ENCODE measurements at regions not wholly inside any gene's neighbourhood (a gene's known extent, or its start where the extent isn't known, plus 50 kb on each side); places are given as distances from the start of the nearest gene placed in this dataset.
"Not testable (repeated sequence)": the region's sequence is repeated elsewhere in the genome, so short reads cannot be mapped to it uniquely, and the experiment has no call there.

- DNase-seq (ENCODE audit: low read depth, low spot score): no peak
Measured at GRCh38 chr3:153903430-153903829, 217.8 kb upstream of the ARHGEF26 start.

- no peak for DNase-seq (ENCODE audit: low read depth, low spot score)
Measured at GRCh38 chr3:153906366-153906765, 214.8 kb upstream of the ARHGEF26 start.

GRCh38 chr3:153910387-153910786 is 210.8 kb upstream of the ARHGEF26 start:
- no peak for DNase-seq (ENCODE audit: low read depth, low spot score)

GRCh38 chr3:153911116-153911515 is 210.1 kb upstream of the ARHGEF26 start:
- no peak for DNase-seq (ENCODE audit: low read depth, low spot score)

- DNase-seq (ENCODE audit: low read depth, low spot score): no peak
Measured at GRCh38 chr3:153919773-153920172, 201.4 kb upstream of the ARHGEF26 start.

- no peak for DNase-seq (ENCODE audit: low read depth, low spot score)
Measured at GRCh38 chr3:153921826-153922225, 199.4 kb upstream of the ARHGEF26 start.

- DNase-seq (ENCODE audit: low read depth, low spot score): no peak
Measured at GRCh38 chr3:153925841-153926514, 195.2 kb upstream of the ARHGEF26 start.

GRCh38 chr3:153927107-153927506 is 194.1 kb upstream of the ARHGEF26 start:
- peak; percentile 1 for DNase-seq (ENCODE audit: low read depth, low spot score)

- DNase-seq (ENCODE audit: low read depth, low spot score): no peak
Measured at GRCh38 chr3:153928851-153929250, 192.3 kb upstream of the ARHGEF26 start.

GRCh38 chr3:153933481-153933880 is 187.7 kb upstream of the ARHGEF26 start:
- not testable (repeated sequence) for DNase-seq (ENCODE audit: low read depth, low spot score)

- no peak for DNase-seq (ENCODE audit: low read depth, low spot score)
Measured at GRCh38 chr3:153944084-153944483, 177.1 kb upstream of the ARHGEF26 start.

GRCh38 chr3:153951276-153951675 is 169.9 kb upstream of the ARHGEF26 start:
- no peak for DNase-seq (ENCODE audit: low read depth, low spot score)

GRCh38 chr3:153952091-153952490 is 169.1 kb upstream of the ARHGEF26 start:
- no peak for DNase-seq (ENCODE audit: low read depth, low spot score)

- no peak for DNase-seq (ENCODE audit: low read depth, low spot score)
Measured at GRCh38 chr3:153956613-153957012, 164.6 kb upstream of the ARHGEF26 start.

- DNase-seq (ENCODE audit: low read depth, low spot score): no peak
Measured at GRCh38 chr3:153957421-153957820, 163.8 kb upstream of the ARHGEF26 start.

- no peak for DNase-seq (ENCODE audit: low read depth, low spot score)
Measured at GRCh38 chr3:153958635-153959595, 162.3 kb upstream of the ARHGEF26 start.

- DNase-seq (ENCODE audit: low read depth, low spot score): no peak
Measured at GRCh38 chr3:153960458-153961074, 160.6 kb upstream of the ARHGEF26 start.

- DNase-seq (ENCODE audit: low read depth, low spot score): no peak
Measured at GRCh38 chr3:153961494-153961893, 159.7 kb upstream of the ARHGEF26 start.

GRCh38 chr3:153963012-153963411 is 158.2 kb upstream of the ARHGEF26 start:
- no peak for DNase-seq (ENCODE audit: low read depth, low spot score)

GRCh38 chr3:153967260-153967659 is 153.9 kb upstream of the ARHGEF26 start:
- DNase-seq (ENCODE audit: low read depth, low spot score): no peak

- DNase-seq (ENCODE audit: low read depth, low spot score): no peak
Measured at GRCh38 chr3:153970047-153970446, 151.1 kb upstream of the ARHGEF26 start.

- DNase-seq (ENCODE audit: low read depth, low spot score): peak; percentile 9
Measured at GRCh38 chr3:153970741-153971347, 150.3 kb upstream of the ARHGEF26 start.
